Smooth muscle cell (in vitro differentiated cells): ENCODE measurements at regions not wholly inside any gene's neighbourhood (a gene's known extent, or its start where the extent isn't known, plus 50 kb on each side); places are given as distances from the start of the nearest gene placed in this dataset.

Experiments used
- DNase-seq: peaks from one replicate; lab custom pipeline; 2025; ENCODE audit not compliant: unreplicated experiment; lab: John Stamatoyannopoulos, UW
- H2AFZ ChIP-seq: fragments of 200-600 bp; sonication (generic); 2 replicates; pipeline ENCODE4 v1.6.0; 2016; ENCODE audit warnings: antibody characterized with exemption, low read depth, mild to moderate bottlenecking
- H3F3A ChIP-seq: fragments of 200-600 bp; sonication (generic); 2 replicates; pipeline ENCODE4 v1.6.0; 2017; ENCODE audit warnings: antibody characterized with exemption, low read depth
- H3K27ac ChIP-seq: fragments of 200-600 bp; sonication (generic); 2 replicates; pipeline ENCODE4 v1.5.1; 2016; ENCODE audit warnings: low read depth, mild to moderate bottlenecking
- H3K27me3 ChIP-seq: fragments of 200-600 bp; sonication (generic); 2 replicates; pipeline ENCODE4 v1.6.1; 2016; ENCODE audit warnings: low read depth, mild to moderate bottlenecking
- H3K36me3 ChIP-seq: fragments of 200-600 bp; sonication (generic); 2 replicates; pipeline ENCODE4 v1.5.1; 2016; ENCODE audit warnings: low read depth
- H3K4me1 ChIP-seq: fragments of 200-600 bp; sonication (generic); 2 replicates; pipeline ENCODE4 v1.5.1; 2016; ENCODE audit warnings: low read depth
- H3K4me2 ChIP-seq: fragments of 200-600 bp; sonication (generic); 2 replicates; pipeline ENCODE4 v1.6.0; 2016; ENCODE audit warnings: mild to moderate bottlenecking
- H3K4me3 ChIP-seq: fragments of 200-600 bp; sonication (generic); 2 replicates; pipeline ENCODE4 v1.5.1; 2016; ENCODE audit warnings: mild to moderate bottlenecking
- H3K79me2 ChIP-seq: fragments of 200-600 bp; sonication (generic); 2 replicates; pipeline ENCODE4 v1.6.0; 2016; ENCODE audit warnings: low read depth, mild to moderate bottlenecking
- H3K9ac ChIP-seq: fragments of 200-600 bp; sonication (generic); 2 replicates; pipeline ENCODE4 v1.6.0; 2016; ENCODE audit warnings: low read depth
- H3K9me3 ChIP-seq: fragments of 200-600 bp; sonication (generic); replicated peaks from 2 replicates; pipeline ENCODE4 v1.5.1; 2016; ENCODE audit warnings: low read depth
- H4K20me1 ChIP-seq: fragments of 200-600 bp; sonication (generic); 2 replicates; pipeline ENCODE4 v1.6.0; 2016; ENCODE audit warnings: low read depth
- CTCF ChIP-seq: fragments of 200-600 bp; sonication (generic); IDR thresholded peaks from 2 replicates; pipeline ENCODE4 v1.5.1; 2017; ENCODE audit warnings: borderline replicate concordance, mild to moderate bottlenecking, antibody characterized with exemption; ENCODE audit not compliant: insufficient read depth, poor library complexity, severe bottlenecking
- WGBS: methylation state at CpG from one replicate; pipeline ENCODE4 v1.1.7; 2016; ENCODE audit warnings: low lambda C conversion rate; 5-methylcytosine and 5-hydroxymethylcytosine counted together

- H3K9me3 ChIP-seq, result no peaks in the 10 kb centered on the region
- H3K4me3 ChIP-seq, result no peak overlapping the region
- no peak overlapping the region for H3K9ac ChIP-seq
- H3K4me1 ChIP-seq, result peaks cover 15% of the 10 kb centered on the region
- 8% methylated on average over 5 of the region's 5 CpGs for WGBS
- peak overlapping the region; percentile 61 for H3K4me2 ChIP-seq
- peaks cover 6% of the 10 kb centered on the region for H3F3A ChIP-seq
- no peaks in the 10 kb centered on the region for H3K79me2 ChIP-seq
- H3K27ac ChIP-seq, result peak overlapping the region; percentile 25
- H3K27me3 ChIP-seq, result no peaks in the 10 kb centered on the region
- H4K20me1 ChIP-seq, result no peaks in the 10 kb centered on the region
- no peaks in the 10 kb centered on the region for H3K36me3 ChIP-seq
- no peak for TF ChIP-seq CTCF
- DNase-seq, result no peak
- no peak overlapping the region for H2AFZ ChIP-seq
These were observed 63.7 kb upstream of the CCDC112 start for GRCh38 chr5:115360046-115360685.

GRCh38 chr5:115355767-115356381 is 59.4 kb upstream of the CCDC112 start:
- Histone ChIP-seq H3K79me2 (no peaks in the 10 kb centered on the region), H3F3A (peaks cover 6% of the 10 kb centered on the region), H3K27ac (no peak overlapping the region), H3K9me3 (no peaks in the 10 kb centered on the region), H3K4me1 (peaks cover 11% of the 10 kb centered on the region), H3K9ac (no peak overlapping the region), H3K36me3 (no peaks in the 10 kb centered on the region), H3K4me2 (no peak overlapping the region), H2AFZ (no peak overlapping the region), H3K27me3 (no peaks in the 10 kb centered on the region), H4K20me1 (no peaks in the 10 kb centered on the region), H3K4me3 (no peak overlapping the region)
- TF ChIP-seq CTCF, result no peak
- 88% methylated on average over 4 of the region's 4 CpGs for WGBS
- DNase-seq, result no peak

GRCh38 chr5:115355095-115355494 is 58.6 kb upstream of the CCDC112 start:
- no peak overlapping the region for H3K4me2 ChIP-seq
- H2AFZ ChIP-seq, result no peak overlapping the region
- H3K79me2 ChIP-seq, result no peaks in the 10 kb centered on the region
- 77% methylated on average over 1 of the region's 1 CpG for WGBS
- H3K4me3 ChIP-seq, result no peak overlapping the region
- no peaks in the 10 kb centered on the region for H3K36me3 ChIP-seq
- H3K27me3 ChIP-seq, result no peaks in the 10 kb centered on the region
- no peaks in the 10 kb centered on the region for H4K20me1 ChIP-seq
- no peaks in the 10 kb centered on the region for H3K9me3 ChIP-seq
- H3K4me1 ChIP-seq, result peaks cover 4% of the 10 kb centered on the region
- no peak overlapping the region for H3K9ac ChIP-seq
- TF ChIP-seq CTCF, result no peak
- no peak overlapping the region for H3K27ac ChIP-seq
- H3F3A ChIP-seq, result peaks cover 5% of the 10 kb centered on the region
- no peak for DNase-seq

GRCh38 chr5:115354246-115354645 is 57.8 kb upstream of the CCDC112 start:
- Histone ChIP-seq H3K4me2 (no peak overlapping the region), H4K20me1 (no peaks in the 10 kb centered on the region), H3K4me1 (no peaks in the 10 kb centered on the region), H3F3A (no peaks in the 10 kb centered on the region), H3K4me3 (no peak overlapping the region), H3K27me3 (no peaks in the 10 kb centered on the region), H3K27ac (no peak overlapping the region), H3K9ac (no peak overlapping the region), H3K36me3 (no peaks in the 10 kb centered on the region), H3K79me2 (no peaks in the 10 kb centered on the region), H2AFZ (no peak overlapping the region), H3K9me3 (no peaks in the 10 kb centered on the region)
- no peak for TF ChIP-seq CTCF
- WGBS, result 81% methylated on average over 5 of the region's 5 CpGs
- no peak for DNase-seq
